ENCODE measurements at regions not wholly inside any gene's neighbourhood (a gene's known extent, or its start where the extent isn't known, plus 50 kb on each side); places are given as distances from the start of the nearest gene placed in this dataset.

DNA sequence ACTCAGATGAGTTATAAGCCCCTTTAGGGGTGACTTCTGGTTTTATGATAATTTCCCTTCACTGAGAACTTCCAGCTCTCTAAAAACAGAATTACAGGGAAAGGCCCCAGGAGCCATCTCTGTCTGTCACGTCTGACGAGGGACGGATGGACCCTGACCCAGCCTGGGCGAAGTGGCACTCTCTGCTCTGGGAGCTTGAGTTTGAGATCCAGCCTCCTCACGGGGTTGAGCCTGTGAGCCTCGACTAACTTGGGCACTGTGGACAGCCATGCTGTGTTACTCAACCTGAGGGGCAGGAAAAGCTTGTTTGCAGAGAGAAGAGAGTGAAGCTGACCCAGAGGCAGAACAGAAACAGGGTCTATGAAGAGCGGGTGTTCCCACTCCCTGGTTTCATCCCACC is 54.6 kb upstream of the MNX1 start:
- TF ChIP-seq, protein P1, sequence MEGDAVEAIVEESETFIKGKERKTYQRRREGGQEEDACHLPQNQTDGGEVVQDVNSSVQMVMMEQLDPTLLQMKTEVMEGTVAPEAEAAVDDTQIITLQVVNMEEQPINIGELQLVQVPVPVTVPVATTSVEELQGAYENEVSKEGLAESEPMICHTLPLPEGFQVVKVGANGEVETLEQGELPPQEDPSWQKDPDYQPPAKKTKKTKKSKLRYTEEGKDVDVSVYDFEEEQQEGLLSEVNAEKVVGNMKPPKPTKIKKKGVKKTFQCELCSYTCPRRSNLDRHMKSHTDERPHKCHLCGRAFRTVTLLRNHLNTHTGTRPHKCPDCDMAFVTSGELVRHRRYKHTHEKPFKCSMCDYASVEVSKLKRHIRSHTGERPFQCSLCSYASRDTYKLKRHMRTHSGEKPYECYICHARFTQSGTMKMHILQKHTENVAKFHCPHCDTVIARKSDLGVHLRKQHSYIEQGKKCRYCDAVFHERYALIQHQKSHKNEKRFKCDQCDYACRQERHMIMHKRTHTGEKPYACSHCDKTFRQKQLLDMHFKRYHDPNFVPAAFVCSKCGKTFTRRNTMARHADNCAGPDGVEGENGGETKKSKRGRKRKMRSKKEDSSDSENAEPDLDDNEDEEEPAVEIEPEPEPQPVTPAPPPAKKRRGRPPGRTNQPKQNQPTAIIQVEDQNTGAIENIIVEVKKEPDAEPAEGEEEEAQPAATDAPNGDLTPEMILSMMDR (conservative IDR thresholded peaks at IDR 0.05; ENCODE audit: low read length), result no peak
- no peak for TF ChIP-seq EZH2phosphoT487 (IDR thresholded peaks at IDR 0.05; ENCODE audit: borderline replicate concordance, low read depth, low read length)
